ENCODE measurements at regions not wholly inside any gene's neighbourhood (a gene's known extent, or its start where the extent isn't known, plus 50 kb on each side); places are given as distances from the start of the nearest gene placed in this dataset.

DNA sequence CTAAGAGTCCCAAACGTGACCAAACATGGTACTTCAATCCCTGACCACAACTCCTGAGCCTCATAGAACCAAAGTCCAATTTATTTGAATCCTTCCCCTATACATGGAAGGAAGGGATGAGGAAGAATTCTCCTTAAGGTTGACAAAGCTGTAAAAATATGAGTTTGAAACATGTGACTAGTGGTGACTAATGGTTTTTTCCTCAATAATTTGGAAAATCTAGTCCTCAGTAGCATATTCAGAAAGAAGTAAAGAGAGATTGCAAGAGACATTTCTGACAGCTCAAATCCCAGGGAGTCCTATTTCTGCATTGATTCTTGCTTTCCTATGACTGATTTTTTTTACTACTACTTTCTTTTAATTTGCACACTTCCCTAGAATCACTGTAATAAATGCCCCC lies 443.7 kb downstream of the FRK start:
- 50 to 76% (median 69%) methylated on average over 1 of the region's 1 CpG for WGBS, 5 donors
- no peaks in the 10 kb centered on the region for H3K4me1 ChIP-seq
- H3K4me3 ChIP-seq = no peak overlapping the region
- H3K27me3 ChIP-seq (replicated peaks in 1 of 7) = no peaks in the 10 kb centered on the region
- peaks cover 0 to 6% (median 0%) of the 10 kb centered on the region in 8 donors for H3K9me3 ChIP-seq
- H3K36me3 ChIP-seq = no peaks in the 10 kb centered on the region
- no peak for TF ChIP-seq POLR2AphosphoS5 (IDR thresholded peaks at IDR 0.05)
- TF ChIP-seq, protein P1, sequence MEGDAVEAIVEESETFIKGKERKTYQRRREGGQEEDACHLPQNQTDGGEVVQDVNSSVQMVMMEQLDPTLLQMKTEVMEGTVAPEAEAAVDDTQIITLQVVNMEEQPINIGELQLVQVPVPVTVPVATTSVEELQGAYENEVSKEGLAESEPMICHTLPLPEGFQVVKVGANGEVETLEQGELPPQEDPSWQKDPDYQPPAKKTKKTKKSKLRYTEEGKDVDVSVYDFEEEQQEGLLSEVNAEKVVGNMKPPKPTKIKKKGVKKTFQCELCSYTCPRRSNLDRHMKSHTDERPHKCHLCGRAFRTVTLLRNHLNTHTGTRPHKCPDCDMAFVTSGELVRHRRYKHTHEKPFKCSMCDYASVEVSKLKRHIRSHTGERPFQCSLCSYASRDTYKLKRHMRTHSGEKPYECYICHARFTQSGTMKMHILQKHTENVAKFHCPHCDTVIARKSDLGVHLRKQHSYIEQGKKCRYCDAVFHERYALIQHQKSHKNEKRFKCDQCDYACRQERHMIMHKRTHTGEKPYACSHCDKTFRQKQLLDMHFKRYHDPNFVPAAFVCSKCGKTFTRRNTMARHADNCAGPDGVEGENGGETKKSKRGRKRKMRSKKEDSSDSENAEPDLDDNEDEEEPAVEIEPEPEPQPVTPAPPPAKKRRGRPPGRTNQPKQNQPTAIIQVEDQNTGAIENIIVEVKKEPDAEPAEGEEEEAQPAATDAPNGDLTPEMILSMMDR (IDR thresholded peaks at IDR 0.05 in 8 of 11, conservative IDR thresholded peaks at IDR 0.05 in 3 of 11) = no peak
- no peak for TF ChIP-seq POLR2A (IDR thresholded peaks at IDR 0.05)
- H3K27ac ChIP-seq = no peak overlapping the region
- intact Hi-C loops (cut with DNase I; ENCODE audit: low total_unique reads) = no loop called here
- DNase-seq = no peak

DNA sequence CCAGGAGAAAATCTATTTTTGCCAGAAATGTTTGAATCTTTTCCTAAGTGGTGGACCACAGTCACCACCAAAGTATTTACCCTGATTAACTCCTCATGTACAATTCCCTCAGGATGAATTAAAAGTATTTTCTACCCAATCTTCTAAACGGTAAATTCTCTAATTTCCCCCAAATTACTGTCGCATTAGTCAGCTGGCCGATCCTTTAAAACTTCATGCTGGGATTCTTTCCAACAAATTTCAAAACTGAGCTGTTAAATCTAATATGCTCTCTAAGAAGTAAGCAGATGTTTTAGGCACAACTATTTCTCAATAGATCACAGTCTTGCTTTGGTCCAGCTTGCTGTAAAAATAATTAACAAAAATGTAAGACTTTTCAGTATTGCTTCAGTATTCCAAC lies 447.2 kb downstream of the FRK start:
- Histone ChIP-seq H3K27me3 (replicated peaks in 1 of 7) (no peaks in the 10 kb centered on the region), H3K4me1 (no peaks in the 10 kb centered on the region), H3K4me3 (no peak overlapping the region), H3K27ac (no peak overlapping the region), H3K9me3 (peaks cover 0 to 6% (median 0%) of the 10 kb centered on the region in 8 donors), H3K36me3 (no peaks in the 10 kb centered on the region)
- TF ChIP-seq POLR2AphosphoS5 (IDR thresholded peaks at IDR 0.05) = no peak
- TF ChIP-seq, protein P1 (IDR thresholded peaks at IDR 0.05 in 8 of 11, conservative IDR thresholded peaks at IDR 0.05 in 3 of 11) = no peak
- no peak for TF ChIP-seq POLR2A (IDR thresholded peaks at IDR 0.05)
- 73 to 85% (median 78%) methylated on average over 3 of the region's 3 CpGs for WGBS, 5 donors
- intact Hi-C loops (cut with DNase I; ENCODE audit: low total_unique reads) = no loop called here
- no peak for DNase-seq

DNA sequence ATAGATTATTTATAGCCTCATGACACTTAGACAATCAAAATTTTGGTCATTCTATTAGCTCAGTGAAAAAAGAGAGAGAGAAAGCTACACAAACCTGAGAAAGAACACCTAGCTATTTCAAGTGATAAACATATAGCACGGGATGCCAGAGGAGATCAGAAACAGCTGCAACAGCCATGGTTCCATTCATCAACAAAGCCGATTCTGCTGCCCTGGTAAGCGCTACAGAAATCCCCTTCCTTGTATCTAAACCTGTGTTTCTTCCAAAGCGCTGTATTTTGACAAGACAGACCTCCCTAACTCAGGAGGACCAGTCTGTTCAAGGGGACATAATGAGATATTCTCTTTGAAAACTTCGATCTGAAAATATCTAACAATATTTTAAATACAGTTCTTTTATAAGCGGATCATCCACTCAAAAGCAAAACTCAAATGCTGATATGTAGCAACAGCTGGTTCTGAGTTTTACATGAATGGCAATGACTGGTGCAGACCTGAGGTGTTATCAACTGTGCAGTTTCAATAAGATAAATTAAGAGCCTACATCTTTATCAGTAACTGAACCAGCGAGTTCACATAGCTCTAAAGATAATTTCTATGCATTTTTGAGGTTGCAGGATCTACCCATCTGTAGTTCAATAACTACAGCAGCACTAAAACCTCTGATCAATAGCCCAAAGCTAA lies 447.8 kb downstream of the FRK start:
- no peaks in the 10 kb centered on the region for H3K27me3 ChIP-seq (replicated peaks in 1 of 7)
- no peak overlapping the region for H3K27ac ChIP-seq
- H3K36me3 ChIP-seq = no peaks in the 10 kb centered on the region
- DNase-seq = no peak
- 68 to 80% (median 74%) methylated on average over 7 of the region's 7 CpGs for WGBS, 5 donors
- no peaks in the 10 kb centered on the region for H3K4me1 ChIP-seq
- no peak overlapping the region for H3K4me3 ChIP-seq
- H3K9me3 ChIP-seq = peaks cover 0 to 6% (median 0%) of the 10 kb centered on the region in 8 donors
- TF ChIP-seq, protein P1 (IDR thresholded peaks at IDR 0.05 in 8 of 11, conservative IDR thresholded peaks at IDR 0.05 in 3 of 11) = no peak
- TF ChIP-seq POLR2A (IDR thresholded peaks at IDR 0.05) (no peak), POLR2AphosphoS5 (IDR thresholded peaks at IDR 0.05) (no peak)
- intact Hi-C loops (cut with DNase I; ENCODE audit: low total_unique reads) = no loop called here

DNA sequence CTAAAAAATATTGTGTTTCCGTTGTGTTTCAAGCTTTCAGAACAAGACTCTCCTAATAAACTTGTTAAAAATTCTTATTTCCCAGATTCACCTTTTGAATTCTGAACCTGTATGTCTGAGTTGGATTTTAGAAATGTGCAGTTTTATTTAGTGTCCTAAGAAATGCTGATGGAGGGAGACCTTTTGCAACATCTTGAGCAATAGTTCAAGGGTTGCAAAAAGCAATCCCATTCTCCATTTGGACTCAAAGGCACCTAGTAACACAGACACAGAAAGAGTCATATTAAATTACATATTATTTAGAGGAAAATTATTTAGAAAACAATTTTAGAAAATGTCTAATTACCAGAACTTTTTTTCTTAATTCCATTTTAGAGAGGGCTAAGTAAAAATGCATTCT lies 448.5 kb downstream of the FRK start:
- Histone ChIP-seq H3K27me3 (replicated peaks in 1 of 7) (no peaks in the 10 kb centered on the region), H3K36me3 (no peaks in the 10 kb centered on the region), H3K4me3 (no peak overlapping the region), H3K4me1 (no peaks in the 10 kb centered on the region), H3K9me3 (peaks cover 0 to 6% (median 0%) of the 10 kb centered on the region in 8 donors), H3K27ac (no peak overlapping the region)
- no peak for DNase-seq
- TF ChIP-seq POLR2A (IDR thresholded peaks at IDR 0.05) (no peak), POLR2AphosphoS5 (IDR thresholded peaks at IDR 0.05) (no peak)
- TF ChIP-seq, protein P1 (IDR thresholded peaks at IDR 0.05 in 8 of 11, conservative IDR thresholded peaks at IDR 0.05 in 3 of 11) = no peak
- intact Hi-C loops (cut with DNase I; ENCODE audit: low total_unique reads) = no loop called here
- WGBS, 5 donors = 0 to 42% (median 0%) methylated on average over 1 of the region's 1 CpG
